Thyroid gland (tissue), 4 donors: ENCODE measurements at regions not wholly inside any gene's neighbourhood (a gene's known extent, or its start where the extent isn't known, plus 50 kb on each side); places are given as distances from the start of the nearest gene placed in this dataset.

ENCODE experiments used
- CTCF ChIP-seq, 6 experiments: fragments of 200-600 bp in 3 of 6; fragments of 450-650 bp in 3 of 6; sonication (generic) in 3 of 6; IDR thresholded peaks; one replicate each; pipeline ENCODE4 v1.5.1; 2016 to 2019; ENCODE audit warnings: antibody characterized with exemption in 6 of 6, mild to moderate bottlenecking in 2 of 6, inconsistent platforms in 1 of 6, moderate library complexity in 1 of 6
- POLR2A ChIP-seq, 2 donors: fragments of 450-650 bp; IDR thresholded peaks; one replicate each; pipeline ENCODE4 v1.6.1; 2017; ENCODE audit warnings: antibody characterized with exemption in 2 of 2, mild to moderate bottlenecking in 2 of 2, moderate library complexity in 1 of 2

- no peak for TF ChIP-seq POLR2A (IDR thresholded peaks at IDR 0.05)
- TF ChIP-seq CTCF (IDR thresholded peaks at IDR 0.05) = no peak
Observed at GRCh38 chr2:104056451-104056850, 797.5 kb upstream of the POU3F3 start.
